Mononuclear cell (primary cell): ENCODE measurements at regions not wholly inside any gene's neighbourhood (a gene's known extent, or its start where the extent isn't known, plus 50 kb on each side); places are given as distances from the start of the nearest gene placed in this dataset.
"Not testable (repeated sequence)": the region's sequence is repeated elsewhere in the genome, so short reads cannot be mapped to it uniquely, and the experiment has no call there.

ENCODE experiments used
- H3K27me3 ChIP-seq: 2 replicates; pipeline ENCODE4 v1.6.0; 2011; ENCODE audit warnings: low read length, control low read depth; ENCODE audit not compliant: insufficient read depth
- H3K4me1 ChIP-seq: 2 replicates; pipeline ENCODE4 v1.5.1; 2011; ENCODE audit warnings: mild to moderate bottlenecking, low read length, control low read depth; ENCODE audit not compliant: insufficient read depth
- H3K4me3 ChIP-seq: 2 replicates; pipeline ENCODE4 v1.5.1; 2011; ENCODE audit warnings: mild to moderate bottlenecking, low read length, moderate library complexity
- H3K9me3 ChIP-seq: 2 replicates; pipeline ENCODE4 v1.5.1; 2011; ENCODE audit warnings: low read depth, mild to moderate bottlenecking, control low read depth, low read length

GRCh38 chr6:119431799-119432198 lies 82.2 kb upstream of the MAN1A1 start:
- Histone ChIP-seq H3K27me3 (no peaks in the 10 kb centered on the region), H3K4me1 (no peaks in the 10 kb centered on the region), H3K4me3 (no peak overlapping the region), H3K9me3 (no peaks in the 10 kb centered on the region)

- Histone ChIP-seq H3K9me3 (no peaks in the 10 kb centered on the region), H3K4me1 (no peaks in the 10 kb centered on the region), H3K4me3 (no peak overlapping the region), H3K27me3 (no peaks in the 10 kb centered on the region)
Measured at GRCh38 chr6:119430805-119431204, 81.2 kb upstream of the MAN1A1 start.

DNA sequence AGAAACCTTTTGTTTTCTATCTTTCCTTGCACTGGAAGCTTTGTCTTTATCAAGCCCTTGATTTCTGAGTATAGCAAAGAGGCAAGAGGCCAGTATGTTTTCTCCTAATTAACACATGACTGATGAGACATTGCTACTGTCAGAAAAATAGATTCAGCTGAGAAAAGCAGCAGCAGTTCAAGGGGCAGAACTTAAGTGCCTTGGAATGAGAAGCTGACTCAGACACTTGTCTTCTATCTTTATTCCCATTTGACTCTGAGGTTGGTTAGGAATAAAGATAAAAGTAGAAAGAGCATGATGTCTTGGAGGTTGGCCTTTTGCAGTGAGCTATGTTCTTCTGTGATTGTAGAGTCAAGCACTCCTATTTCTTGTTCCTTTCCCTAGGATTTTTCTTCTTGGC lies 79.1 kb upstream of the MAN1A1 start:
- no peak overlapping the region for H3K4me3 ChIP-seq
- H3K27me3 ChIP-seq: no peaks in the 10 kb centered on the region
- no peaks in the 10 kb centered on the region for H3K9me3 ChIP-seq
- no peaks in the 10 kb centered on the region for H3K4me1 ChIP-seq

DNA sequence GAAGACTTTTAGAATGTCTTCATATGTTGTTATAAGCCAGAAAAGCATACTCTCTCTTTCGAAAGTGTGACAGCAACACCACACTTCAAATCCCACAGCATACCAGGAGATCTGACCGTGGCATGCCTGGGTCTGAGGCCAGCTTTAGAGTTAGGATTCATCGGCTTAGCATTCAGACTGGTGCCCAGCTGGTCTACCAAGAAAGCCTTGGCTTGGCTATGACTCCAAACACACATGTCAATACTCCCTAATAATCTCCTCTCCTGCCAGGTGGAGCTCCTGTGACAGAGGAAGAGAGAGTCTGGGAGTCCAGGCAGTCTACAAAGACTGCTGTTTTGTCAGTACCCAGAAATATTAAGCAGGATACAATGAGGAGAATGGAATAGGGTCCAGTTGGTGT lies 77.1 kb upstream of the MAN1A1 start:
- no peaks in the 10 kb centered on the region for H3K27me3 ChIP-seq
- no peaks in the 10 kb centered on the region for H3K4me1 ChIP-seq
- no peak overlapping the region for H3K4me3 ChIP-seq
- no peaks in the 10 kb centered on the region for H3K9me3 ChIP-seq

DNA sequence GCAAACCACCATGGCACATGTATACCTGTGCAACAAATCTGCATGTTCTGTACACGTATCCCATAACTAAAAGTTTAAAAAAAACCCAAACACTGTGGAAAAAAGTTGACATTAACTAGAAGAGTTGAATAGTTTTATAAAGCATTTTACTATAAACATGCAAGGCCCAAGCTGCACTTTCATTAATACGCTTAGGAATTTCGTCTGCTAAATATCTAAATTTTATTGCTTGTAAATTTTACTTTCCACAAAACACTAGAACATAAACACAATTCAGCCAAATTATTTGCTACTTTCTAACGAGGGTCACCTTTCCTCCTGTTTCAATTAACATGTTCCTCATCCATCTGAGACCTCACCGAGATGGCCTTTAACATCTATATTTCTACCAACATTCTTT lies 74.4 kb upstream of the MAN1A1 start:
- H3K27me3 ChIP-seq: no peaks in the 10 kb centered on the region
- H3K4me3 ChIP-seq: no peak overlapping the region
- no peaks in the 10 kb centered on the region for H3K9me3 ChIP-seq
- no peaks in the 10 kb centered on the region for H3K4me1 ChIP-seq

DNA sequence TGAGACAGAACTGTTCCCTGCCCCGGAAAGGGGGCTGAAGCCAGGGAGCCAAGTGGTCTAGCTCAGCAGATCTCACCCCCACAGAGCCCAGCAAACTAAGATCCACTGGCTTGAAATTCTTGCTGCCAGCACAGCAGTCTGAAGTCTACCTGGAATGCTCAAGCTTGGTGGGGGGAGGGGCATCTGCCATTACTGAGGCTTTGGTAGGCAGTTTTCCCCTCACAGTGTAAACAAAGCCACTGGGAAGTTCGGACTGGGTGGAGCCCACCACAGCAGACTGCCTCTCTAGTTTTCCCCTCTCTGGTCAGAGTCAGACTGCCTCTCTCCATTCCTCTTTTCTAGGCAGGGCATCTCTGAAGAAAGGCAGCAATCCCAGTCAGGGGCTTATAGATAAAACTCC lies 68.5 kb upstream of the MAN1A1 start:
- not testable (repeated sequence) for H3K27me3 ChIP-seq, H3K4me3 ChIP-seq
- peaks cover 14% of the 10 kb centered on the region for H3K9me3 ChIP-seq

DNA sequence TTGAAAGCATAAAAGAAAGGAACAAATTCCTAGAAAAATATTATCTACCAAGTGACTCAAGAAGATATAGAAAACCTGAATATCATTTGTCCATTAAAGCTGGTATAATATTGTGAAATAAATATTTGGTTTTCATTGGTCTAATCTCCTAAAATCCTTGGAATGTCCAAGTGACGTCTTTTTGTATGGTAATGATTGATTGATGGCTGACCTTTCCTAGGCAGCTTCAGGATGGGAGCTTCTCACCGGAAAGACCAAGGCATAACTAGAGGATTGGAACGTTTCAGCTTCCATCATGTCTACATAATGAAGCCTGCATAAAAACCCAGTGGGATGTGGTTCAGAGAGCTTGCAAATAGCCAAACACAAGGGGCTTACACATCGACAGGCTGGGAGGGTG lies 57.6 kb upstream of the MAN1A1 start:
- Histone ChIP-seq H3K9me3 (no peaks in the 10 kb centered on the region), H3K4me3 (no peak overlapping the region), H3K27me3 (no peaks in the 10 kb centered on the region), H3K4me1 (no peaks in the 10 kb centered on the region)

More for the DNA sequence above, 68.5 kb upstream of the MAN1A1 start:
- H3K4me1 ChIP-seq: not testable (repeated sequence)

DNA sequence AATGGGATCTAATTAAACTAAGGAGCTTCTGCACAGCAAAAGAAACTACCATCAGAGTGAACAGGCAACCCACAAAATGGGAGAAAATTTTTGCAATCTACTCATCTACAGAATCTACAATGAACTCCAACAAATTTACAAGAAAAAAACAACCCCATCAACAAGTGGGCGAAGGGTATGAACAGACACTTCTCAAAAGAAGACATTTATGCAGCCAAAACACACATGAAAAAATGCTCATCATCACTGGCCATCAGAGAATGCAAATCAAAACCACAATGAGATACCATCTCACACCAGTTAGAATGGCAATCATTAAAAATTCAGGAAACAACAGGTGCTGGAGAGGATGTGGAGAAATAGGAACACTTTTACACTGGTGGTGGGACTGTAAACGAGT lies 55.6 kb upstream of the MAN1A1 start:
- H3K4me1 ChIP-seq, H3K4me3 ChIP-seq, H3K27me3 ChIP-seq, H3K9me3 ChIP-seq: not testable (repeated sequence)
